Smooth muscle cell (in vitro differentiated cells): ENCODE measurements at regions not wholly inside any gene's neighbourhood (a gene's known extent, or its start where the extent isn't known, plus 50 kb on each side); places are given as distances from the start of the nearest gene placed in this dataset.

Source experiments
- DNase-seq: peaks from one replicate; lab custom pipeline; 2025; ENCODE audit not compliant: unreplicated experiment; lab: John Stamatoyannopoulos, UW
- H2AFZ ChIP-seq: fragments of 200-600 bp; sonication (generic); 2 replicates; pipeline ENCODE4 v1.6.0; 2016; ENCODE audit warnings: antibody characterized with exemption, low read depth, mild to moderate bottlenecking
- H3F3A ChIP-seq: fragments of 200-600 bp; sonication (generic); 2 replicates; pipeline ENCODE4 v1.6.0; 2017; ENCODE audit warnings: antibody characterized with exemption, low read depth
- H3K27ac ChIP-seq: fragments of 200-600 bp; sonication (generic); 2 replicates; pipeline ENCODE4 v1.5.1; 2016; ENCODE audit warnings: low read depth, mild to moderate bottlenecking
- H3K27me3 ChIP-seq: fragments of 200-600 bp; sonication (generic); 2 replicates; pipeline ENCODE4 v1.6.1; 2016; ENCODE audit warnings: low read depth, mild to moderate bottlenecking
- H3K36me3 ChIP-seq: fragments of 200-600 bp; sonication (generic); 2 replicates; pipeline ENCODE4 v1.5.1; 2016; ENCODE audit warnings: low read depth
- H3K4me1 ChIP-seq: fragments of 200-600 bp; sonication (generic); 2 replicates; pipeline ENCODE4 v1.5.1; 2016; ENCODE audit warnings: low read depth
- H3K4me2 ChIP-seq: fragments of 200-600 bp; sonication (generic); 2 replicates; pipeline ENCODE4 v1.6.0; 2016; ENCODE audit warnings: mild to moderate bottlenecking
- H3K4me3 ChIP-seq: fragments of 200-600 bp; sonication (generic); 2 replicates; pipeline ENCODE4 v1.5.1; 2016; ENCODE audit warnings: mild to moderate bottlenecking
- H3K79me2 ChIP-seq: fragments of 200-600 bp; sonication (generic); 2 replicates; pipeline ENCODE4 v1.6.0; 2016; ENCODE audit warnings: low read depth, mild to moderate bottlenecking
- H3K9ac ChIP-seq: fragments of 200-600 bp; sonication (generic); 2 replicates; pipeline ENCODE4 v1.6.0; 2016; ENCODE audit warnings: low read depth
- H3K9me3 ChIP-seq: fragments of 200-600 bp; sonication (generic); replicated peaks from 2 replicates; pipeline ENCODE4 v1.5.1; 2016; ENCODE audit warnings: low read depth
- H4K20me1 ChIP-seq: fragments of 200-600 bp; sonication (generic); 2 replicates; pipeline ENCODE4 v1.6.0; 2016; ENCODE audit warnings: low read depth
- WGBS: methylation state at CpG from one replicate; pipeline ENCODE4 v1.1.7; 2016; ENCODE audit warnings: low lambda C conversion rate; 5-methylcytosine and 5-hydroxymethylcytosine counted together
- TF ChIP-seq, protein P1 (sequence below): fragments of 200-600 bp; sonication (generic); IDR thresholded peaks from 2 replicates; pipeline ENCODE4 v1.5.1; 2017; ENCODE audit warnings: borderline replicate concordance, mild to moderate bottlenecking, antibody characterized with exemption; ENCODE audit not compliant: insufficient read depth, poor library complexity, severe bottlenecking

GRCh38 chr3:70882104-70882503, 569.7 kb upstream of the MDFIC2 start:
- Histone ChIP-seq H3K9ac (no peak overlapping the region), H3F3A (no peaks in the 10 kb centered on the region), H3K27me3 (no peaks in the 10 kb centered on the region), H3K4me2 (no peak overlapping the region), H4K20me1 (no peaks in the 10 kb centered on the region), H3K36me3 (no peaks in the 10 kb centered on the region), H3K79me2 (no peaks in the 10 kb centered on the region), H3K4me3 (no peak overlapping the region), H2AFZ (no peak overlapping the region), H3K4me1 (no peaks in the 10 kb centered on the region), H3K9me3 (no peaks in the 10 kb centered on the region), H3K27ac (no peak overlapping the region)
- TF ChIP-seq, protein P1, sequence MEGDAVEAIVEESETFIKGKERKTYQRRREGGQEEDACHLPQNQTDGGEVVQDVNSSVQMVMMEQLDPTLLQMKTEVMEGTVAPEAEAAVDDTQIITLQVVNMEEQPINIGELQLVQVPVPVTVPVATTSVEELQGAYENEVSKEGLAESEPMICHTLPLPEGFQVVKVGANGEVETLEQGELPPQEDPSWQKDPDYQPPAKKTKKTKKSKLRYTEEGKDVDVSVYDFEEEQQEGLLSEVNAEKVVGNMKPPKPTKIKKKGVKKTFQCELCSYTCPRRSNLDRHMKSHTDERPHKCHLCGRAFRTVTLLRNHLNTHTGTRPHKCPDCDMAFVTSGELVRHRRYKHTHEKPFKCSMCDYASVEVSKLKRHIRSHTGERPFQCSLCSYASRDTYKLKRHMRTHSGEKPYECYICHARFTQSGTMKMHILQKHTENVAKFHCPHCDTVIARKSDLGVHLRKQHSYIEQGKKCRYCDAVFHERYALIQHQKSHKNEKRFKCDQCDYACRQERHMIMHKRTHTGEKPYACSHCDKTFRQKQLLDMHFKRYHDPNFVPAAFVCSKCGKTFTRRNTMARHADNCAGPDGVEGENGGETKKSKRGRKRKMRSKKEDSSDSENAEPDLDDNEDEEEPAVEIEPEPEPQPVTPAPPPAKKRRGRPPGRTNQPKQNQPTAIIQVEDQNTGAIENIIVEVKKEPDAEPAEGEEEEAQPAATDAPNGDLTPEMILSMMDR: no peak
- WGBS: 88% methylated on average over 5 of the region's 5 CpGs
- DNase-seq: no peak

GRCh38 chr3:70880421-70880820, 568.0 kb upstream of the MDFIC2 start:
- no peak overlapping the region for H3K9ac ChIP-seq
- WGBS: 91% methylated on average over 2 of the region's 2 CpGs
- H2AFZ ChIP-seq: no peak overlapping the region
- no peaks in the 10 kb centered on the region for H3F3A ChIP-seq
- DNase-seq: no peak
- H3K4me1 ChIP-seq: no peaks in the 10 kb centered on the region
- TF ChIP-seq, protein P1: no peak
- H3K27ac ChIP-seq: no peak overlapping the region
- no peaks in the 10 kb centered on the region for H3K36me3 ChIP-seq
- no peaks in the 10 kb centered on the region for H3K79me2 ChIP-seq
- H3K4me3 ChIP-seq: no peak overlapping the region
- H3K27me3 ChIP-seq: no peaks in the 10 kb centered on the region
- H3K9me3 ChIP-seq: no peaks in the 10 kb centered on the region
- H4K20me1 ChIP-seq: no peaks in the 10 kb centered on the region
- H3K4me2 ChIP-seq: no peak overlapping the region

DNA sequence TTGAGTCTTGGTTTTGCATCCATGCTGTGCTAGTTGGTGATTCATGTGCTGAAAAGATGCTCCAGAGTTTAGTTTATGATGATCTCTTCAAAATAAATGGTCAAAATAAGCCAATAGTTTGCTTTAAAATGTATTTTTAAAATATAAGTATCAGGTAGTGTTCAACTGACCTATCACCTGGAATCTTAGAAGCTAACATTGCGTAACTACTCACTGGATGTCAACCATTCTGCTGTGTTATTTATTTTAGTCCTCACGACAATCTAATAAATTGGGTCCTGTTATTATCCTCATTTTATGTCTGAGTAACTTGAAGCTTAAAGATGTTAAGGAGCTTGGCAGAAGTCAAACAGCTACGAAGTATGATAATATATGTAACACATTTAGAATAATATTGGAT, 563.7 kb upstream of the MDFIC2 start:
- Histone ChIP-seq H4K20me1 (no peaks in the 10 kb centered on the region), H3F3A (no peaks in the 10 kb centered on the region), H3K79me2 (no peaks in the 10 kb centered on the region), H3K9me3 (no peaks in the 10 kb centered on the region), H3K36me3 (no peaks in the 10 kb centered on the region), H2AFZ (no peak overlapping the region), H3K9ac (no peak overlapping the region), H3K27me3 (no peaks in the 10 kb centered on the region), H3K4me1 (no peaks in the 10 kb centered on the region), H3K4me2 (no peak overlapping the region), H3K4me3 (no peak overlapping the region), H3K27ac (no peak overlapping the region)
- TF ChIP-seq, protein P1: no peak
- no peak for DNase-seq
- WGBS: 94% methylated on average over 3 of the region's 3 CpGs

GRCh38 chr3:70874196-70874595, 561.8 kb upstream of the MDFIC2 start:
- no peak for DNase-seq
- Histone ChIP-seq H4K20me1 (no peaks in the 10 kb centered on the region), H3K4me2 (no peak overlapping the region), H3F3A (no peaks in the 10 kb centered on the region), H3K9ac (no peak overlapping the region), H3K4me3 (no peak overlapping the region), H3K36me3 (no peaks in the 10 kb centered on the region), H3K79me2 (no peaks in the 10 kb centered on the region), H3K27ac (no peak overlapping the region), H3K27me3 (no peaks in the 10 kb centered on the region), H3K9me3 (no peaks in the 10 kb centered on the region), H3K4me1 (no peaks in the 10 kb centered on the region), H2AFZ (no peak overlapping the region)
- TF ChIP-seq, protein P1: no peak
- 100% methylated on average over 3 of the region's 3 CpGs for WGBS
